KMS-11 (cell line): ENCODE measurements at regions not wholly inside any gene's neighbourhood (a gene's known extent, or its start where the extent isn't known, plus 50 kb on each side); places are given as distances from the start of the nearest gene placed in this dataset.

ENCODE experiments used
- H2AFZ ChIP-seq: fragments of 200-600 bp; sonication (generic); 2 replicates; pipeline ENCODE4 v1.6.1; 2016; ENCODE audit warnings: antibody characterized with exemption, mixed run types, low read depth
- H3K27ac ChIP-seq: fragments of 200-600 bp; sonication (generic); 2 replicates; pipeline ENCODE4 v1.6.1; 2016; ENCODE audit warnings: mild to moderate bottlenecking, mixed run types
- H3K27me3 ChIP-seq: fragments of 200-600 bp; sonication (generic); 2 replicates; pipeline ENCODE4 v1.6.1; 2017; ENCODE audit warnings: mild to moderate bottlenecking, low read depth, mixed run types, moderate library complexity; ENCODE audit not compliant: insufficient read depth
- H3K36me3 ChIP-seq: fragments of 200-600 bp; sonication (generic); 2 replicates; pipeline ENCODE4 v1.6.1; 2017; ENCODE audit warnings: mild to moderate bottlenecking, mixed run types; ENCODE audit not compliant: insufficient read depth
- H3K4me1 ChIP-seq: fragments of 200-600 bp; sonication (generic); 2 replicates; pipeline ENCODE4 v1.6.1; 2016; ENCODE audit warnings: mild to moderate bottlenecking, low read depth, mixed run types; ENCODE audit not compliant: poor library complexity, severe bottlenecking
- H3K4me2 ChIP-seq: fragments of 200-600 bp; sonication (generic); 2 replicates; pipeline ENCODE4 v1.7.0; 2016; ENCODE audit warnings: mild to moderate bottlenecking, mixed run types
- H3K4me3 ChIP-seq: fragments of 200-600 bp; sonication (generic); IDR thresholded peaks from 2 replicates; pipeline ENCODE4 v1.6.1; 2017; ENCODE audit warnings: low read depth, low read length, mixed read lengths; ENCODE audit not compliant: insufficient read depth
- H3K79me2 ChIP-seq: fragments of 200-600 bp; sonication (generic); 2 replicates; pipeline ENCODE4 v1.6.1; 2016; ENCODE audit warnings: low read depth, mixed run types; ENCODE audit not compliant: insufficient read depth
- H3K9ac ChIP-seq: fragments of 200-600 bp; sonication (generic); 2 replicates; pipeline ENCODE4 v1.6.1; 2016; ENCODE audit warnings: mild to moderate bottlenecking, mixed run types
- H4K20me1 ChIP-seq: fragments of 200-600 bp; sonication (generic); 2 replicates; pipeline ENCODE4 v1.6.1; 2016; ENCODE audit warnings: mild to moderate bottlenecking, mixed run types; ENCODE audit not compliant: insufficient read depth
- TF ChIP-seq, protein P1 (sequence below): fragments of 200-600 bp; sonication (generic); conservative IDR thresholded peaks from 2 replicates; pipeline ENCODE4 v1.6.1; 2017; ENCODE audit warnings: low read depth, mild to moderate bottlenecking, antibody characterized with exemption, low read length, moderate library complexity, mixed read lengths

DNA sequence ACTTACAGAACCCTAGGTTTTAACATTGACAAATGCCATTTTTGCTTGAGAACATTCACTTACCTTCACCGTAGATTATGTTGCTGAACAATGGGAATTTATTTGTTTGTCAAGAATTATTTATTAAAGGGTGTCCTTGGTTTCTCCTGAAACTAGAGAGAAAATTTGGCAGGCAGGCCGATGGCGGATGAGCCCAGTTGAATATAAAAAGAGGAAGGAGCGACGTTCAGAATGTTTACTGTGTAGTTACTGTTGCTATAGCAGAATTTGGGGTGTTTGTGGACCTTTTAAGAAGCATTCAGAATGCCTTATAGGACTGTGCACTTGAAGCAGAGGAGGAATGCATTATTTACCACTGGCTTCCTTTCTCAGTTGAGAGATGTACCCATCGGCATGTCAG lies 268.2 kb downstream of the CDH10 start:
- H3K4me3 ChIP-seq: no peak overlapping the region
- no peaks in the 10 kb centered on the region for H3K36me3 ChIP-seq
- no peak overlapping the region for H3K9ac ChIP-seq
- H3K79me2 ChIP-seq: no peaks in the 10 kb centered on the region
- no peaks in the 10 kb centered on the region for H4K20me1 ChIP-seq
- no peak overlapping the region for H3K4me2 ChIP-seq
- no peaks in the 10 kb centered on the region for H3K4me1 ChIP-seq
- H2AFZ ChIP-seq: no peak overlapping the region
- TF ChIP-seq, protein P1, sequence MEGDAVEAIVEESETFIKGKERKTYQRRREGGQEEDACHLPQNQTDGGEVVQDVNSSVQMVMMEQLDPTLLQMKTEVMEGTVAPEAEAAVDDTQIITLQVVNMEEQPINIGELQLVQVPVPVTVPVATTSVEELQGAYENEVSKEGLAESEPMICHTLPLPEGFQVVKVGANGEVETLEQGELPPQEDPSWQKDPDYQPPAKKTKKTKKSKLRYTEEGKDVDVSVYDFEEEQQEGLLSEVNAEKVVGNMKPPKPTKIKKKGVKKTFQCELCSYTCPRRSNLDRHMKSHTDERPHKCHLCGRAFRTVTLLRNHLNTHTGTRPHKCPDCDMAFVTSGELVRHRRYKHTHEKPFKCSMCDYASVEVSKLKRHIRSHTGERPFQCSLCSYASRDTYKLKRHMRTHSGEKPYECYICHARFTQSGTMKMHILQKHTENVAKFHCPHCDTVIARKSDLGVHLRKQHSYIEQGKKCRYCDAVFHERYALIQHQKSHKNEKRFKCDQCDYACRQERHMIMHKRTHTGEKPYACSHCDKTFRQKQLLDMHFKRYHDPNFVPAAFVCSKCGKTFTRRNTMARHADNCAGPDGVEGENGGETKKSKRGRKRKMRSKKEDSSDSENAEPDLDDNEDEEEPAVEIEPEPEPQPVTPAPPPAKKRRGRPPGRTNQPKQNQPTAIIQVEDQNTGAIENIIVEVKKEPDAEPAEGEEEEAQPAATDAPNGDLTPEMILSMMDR: no peak
- no peak overlapping the region for H3K27ac ChIP-seq
- no peaks in the 10 kb centered on the region for H3K27me3 ChIP-seq

DNA sequence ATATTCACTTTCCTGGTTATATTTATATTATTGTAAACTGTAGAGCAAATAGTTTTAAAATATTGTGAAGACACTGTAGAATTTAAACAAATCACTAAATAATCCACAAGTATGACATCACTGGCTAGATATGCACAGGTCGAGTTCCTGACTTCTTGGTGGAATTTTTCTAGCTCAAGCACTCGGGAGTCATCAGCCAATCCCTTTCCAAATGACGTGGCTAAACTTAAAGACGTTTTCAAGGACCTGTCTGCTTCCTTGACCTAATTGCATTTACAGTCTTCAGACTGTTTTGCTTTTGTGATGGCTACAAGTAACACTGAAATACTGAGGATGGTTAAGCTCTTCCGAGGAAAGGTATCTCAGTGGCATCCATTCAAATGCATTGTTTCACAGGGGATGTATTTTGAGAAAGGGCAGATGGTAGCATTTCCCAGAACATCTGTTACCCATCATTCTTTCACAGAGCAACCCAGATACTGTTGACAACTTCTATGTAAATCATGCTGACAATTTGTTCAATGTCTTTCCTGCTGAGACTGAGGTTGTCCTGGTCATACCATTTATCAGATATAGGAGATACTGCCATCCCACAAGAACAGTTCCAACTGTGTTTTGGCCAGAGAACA lies 262.8 kb downstream of the CDH10 start:
- H4K20me1 ChIP-seq: no peaks in the 10 kb centered on the region
- H3K9ac ChIP-seq: no peak overlapping the region
- H3K27me3 ChIP-seq: no peaks in the 10 kb centered on the region
- H3K4me3 ChIP-seq: no peak overlapping the region
- peaks cover 22% of the 10 kb centered on the region for H3K4me1 ChIP-seq
- no peaks in the 10 kb centered on the region for H3K79me2 ChIP-seq
- H3K4me2 ChIP-seq: no peak overlapping the region
- H3K27ac ChIP-seq: no peak overlapping the region
- TF ChIP-seq, protein P1: no peak
- no peaks in the 10 kb centered on the region for H3K36me3 ChIP-seq
- no peak overlapping the region for H2AFZ ChIP-seq

DNA sequence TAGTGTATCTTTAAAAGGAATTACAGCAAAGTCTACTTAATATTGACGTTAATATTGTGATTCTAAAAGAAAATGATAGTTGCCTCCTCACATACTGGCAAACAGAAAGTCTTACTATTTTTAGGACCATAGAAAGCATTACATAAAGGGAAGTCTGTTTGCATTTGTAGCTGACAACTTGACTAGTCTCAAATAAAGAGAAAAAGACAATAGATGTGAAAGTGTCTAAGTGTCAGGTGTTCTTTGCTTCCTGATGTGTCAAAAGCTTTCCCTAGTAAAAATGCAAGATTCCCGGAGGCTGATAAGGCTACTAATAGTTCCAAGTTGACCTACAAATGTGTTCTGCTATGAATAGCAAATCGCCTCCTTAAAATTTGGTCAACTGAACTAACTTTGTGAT lies 259.7 kb downstream of the CDH10 start:
- no peaks in the 10 kb centered on the region for H4K20me1 ChIP-seq

DNA sequence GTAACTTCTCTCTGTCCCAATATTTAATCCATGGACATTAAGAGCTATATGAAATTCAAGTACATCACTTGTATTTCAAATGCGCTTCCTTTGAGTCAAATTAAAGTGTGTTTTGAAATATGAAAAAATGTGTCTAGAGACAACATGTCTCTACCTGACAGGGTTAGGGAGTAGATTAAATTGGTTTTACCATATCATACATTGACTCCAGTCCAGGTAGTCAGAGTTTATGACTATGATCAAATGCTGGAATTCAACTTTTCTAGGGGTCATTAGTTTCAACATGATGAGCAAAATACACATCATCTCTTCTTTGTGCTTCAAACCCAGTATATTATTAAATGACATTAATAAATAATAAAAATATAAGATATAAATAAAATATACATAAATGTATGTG lies 259.2 kb downstream of the CDH10 start:
- no peak overlapping the region for H3K4me3 ChIP-seq
- H3K27me3 ChIP-seq: no peaks in the 10 kb centered on the region
- H2AFZ ChIP-seq: no peak overlapping the region
- H3K79me2 ChIP-seq: no peaks in the 10 kb centered on the region
- H4K20me1 ChIP-seq: no peaks in the 10 kb centered on the region
- H3K4me2 ChIP-seq: peak overlapping the region; percentile 92
- TF ChIP-seq, protein P1: no peak
- peaks cover 22% of the 10 kb centered on the region for H3K4me1 ChIP-seq
- no peak overlapping the region for H3K9ac ChIP-seq
- no peaks in the 10 kb centered on the region for H3K36me3 ChIP-seq
- no peak overlapping the region for H3K27ac ChIP-seq

More for the DNA sequence above, 259.7 kb downstream of the CDH10 start:
- Histone ChIP-seq H3K36me3 (no peaks in the 10 kb centered on the region), H3K27ac (peak overlapping the region; percentile 69), H3K4me3 (no peak overlapping the region), H3K79me2 (no peaks in the 10 kb centered on the region), H3K4me2 (peak overlapping the region; percentile 92), H2AFZ (peak overlapping the region; percentile 28; the same call in 1 of the 2 replicates), H3K27me3 (no peaks in the 10 kb centered on the region), H3K4me1 (peaks cover 22% of the 10 kb centered on the region), H3K9ac (peak overlapping the region; percentile 27; the same call in 1 of the 2 replicates)
- TF ChIP-seq, protein P1: no peak
